Prostate gland (tissue), 2 donors: ENCODE measurements at regions not wholly inside any gene's neighbourhood (a gene's known extent, or its start where the extent isn't known, plus 50 kb on each side); places are given as distances from the start of the nearest gene placed in this dataset.

Source experiments
- DNase-seq: peaks from one replicate; pipeline ENCODE4 v3.0.0-alpha.2; 2019; ENCODE audit warnings: low spot score
- H3K27ac ChIP-seq, 2 donors: fragments of 200-600 bp; sonication (generic); 2 replicates each; pipeline ENCODE4 v1.5.1; 2017 to 2019
- H3K27me3 ChIP-seq: fragments of 200-600 bp; sonication (generic); replicated peaks from 2 replicates; pipeline ENCODE4 v1.5.1; 2019; ENCODE audit not compliant: insufficient read depth
- H3K36me3 ChIP-seq, 2 donors: fragments of 200-600 bp; sonication (generic); 1 replicate in 1 of 2; 2 replicates in 1 of 2; pipeline versions ENCODE4 v1.5.1 to v1.8.1; 2017 to 2019
- H3K4me1 ChIP-seq: fragments of 200-600 bp; sonication (generic); replicated peaks from 2 replicates; pipeline ENCODE4 v1.5.1; 2019
- H3K4me3 ChIP-seq, 2 donors: fragments of 200-600 bp; sonication (generic); 2 replicates each; pipeline ENCODE4 v1.5.1; 2017 to 2019
- H3K9me3 ChIP-seq: fragments of 200-600 bp; sonication (generic); 2 replicates; pipeline ENCODE4 v1.5.1; 2017
- POLR2A ChIP-seq: fragments of 450-650 bp; IDR thresholded peaks from one replicate; pipeline ENCODE4 v1.6.1; 2016; ENCODE audit warnings: antibody characterized with exemption, mild to moderate bottlenecking
- POLR2AphosphoS5 ChIP-seq: sonication (generic); formaldehyde crosslinking; IDR thresholded peaks from one replicate; pipeline ENCODE4 v1.6.1; 2017; ENCODE audit warnings: antibody characterized with exemption
- WGBS: methylation state at CpG from one replicate; pipeline ENCODE4 v1.1.5; 2018; 5-methylcytosine and 5-hydroxymethylcytosine counted together
- intact Hi-C: fragments of 100-400 bp; cut with DNase I; formaldehyde crosslinking; loops from one replicate; pipeline ENCODE4 v1.14.2; 2022
- TF ChIP-seq, protein P1 (sequence below), 4 experiments: fragments of 200-600 bp in 2 of 4; fragments of 450-650 bp in 2 of 4; sonication (generic) in 2 of 4; IDR thresholded peaks; 1 replicate in 3 of 4; 2 replicates in 1 of 4; pipeline ENCODE4 v1.5.1; 2016 to 2019; ENCODE audit warnings: antibody characterized with exemption in 4 of 4, mild to moderate bottlenecking in 2 of 4, moderate library complexity in 2 of 4

- Histone ChIP-seq H3K4me3 (no peak overlapping the region), H3K9me3 (no peaks in the 10 kb centered on the region), H3K27me3 (no peaks in the 10 kb centered on the region), H3K27ac (no peak overlapping the region), H3K4me1 (no peaks in the 10 kb centered on the region), H3K36me3 (no peaks in the 10 kb centered on the region)
- WGBS: 59% methylated on average over 2 of the region's 2 CpGs
- TF ChIP-seq, protein P1, sequence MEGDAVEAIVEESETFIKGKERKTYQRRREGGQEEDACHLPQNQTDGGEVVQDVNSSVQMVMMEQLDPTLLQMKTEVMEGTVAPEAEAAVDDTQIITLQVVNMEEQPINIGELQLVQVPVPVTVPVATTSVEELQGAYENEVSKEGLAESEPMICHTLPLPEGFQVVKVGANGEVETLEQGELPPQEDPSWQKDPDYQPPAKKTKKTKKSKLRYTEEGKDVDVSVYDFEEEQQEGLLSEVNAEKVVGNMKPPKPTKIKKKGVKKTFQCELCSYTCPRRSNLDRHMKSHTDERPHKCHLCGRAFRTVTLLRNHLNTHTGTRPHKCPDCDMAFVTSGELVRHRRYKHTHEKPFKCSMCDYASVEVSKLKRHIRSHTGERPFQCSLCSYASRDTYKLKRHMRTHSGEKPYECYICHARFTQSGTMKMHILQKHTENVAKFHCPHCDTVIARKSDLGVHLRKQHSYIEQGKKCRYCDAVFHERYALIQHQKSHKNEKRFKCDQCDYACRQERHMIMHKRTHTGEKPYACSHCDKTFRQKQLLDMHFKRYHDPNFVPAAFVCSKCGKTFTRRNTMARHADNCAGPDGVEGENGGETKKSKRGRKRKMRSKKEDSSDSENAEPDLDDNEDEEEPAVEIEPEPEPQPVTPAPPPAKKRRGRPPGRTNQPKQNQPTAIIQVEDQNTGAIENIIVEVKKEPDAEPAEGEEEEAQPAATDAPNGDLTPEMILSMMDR (IDR thresholded peaks at IDR 0.05): no peak
- TF ChIP-seq POLR2A: no peak
- no peak for TF ChIP-seq POLR2AphosphoS5
- DNase-seq: no peak
- intact Hi-C loops: no loop called here
Observed at GRCh38 chr7:18096087-18096486, 68.4 kb upstream of the PRPS1L1 start.

DNA sequence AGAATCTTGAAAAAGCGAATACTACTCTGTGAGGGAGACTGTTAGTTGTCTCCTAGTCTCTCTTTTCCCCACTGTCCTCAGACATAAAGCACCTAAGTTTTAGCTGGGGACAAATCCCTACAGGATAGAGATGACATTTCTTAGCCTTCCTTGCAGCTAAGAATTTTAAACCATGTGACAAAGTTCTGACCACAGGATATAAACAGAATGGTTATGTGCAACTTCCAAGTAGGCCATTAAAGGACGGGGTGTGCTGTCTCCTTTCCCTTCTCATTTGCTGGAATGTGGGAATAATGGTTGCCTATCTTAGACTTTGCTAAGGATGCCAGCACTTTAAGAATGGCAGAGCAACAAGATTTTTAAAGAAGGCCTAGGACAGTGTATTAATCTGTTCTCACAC is 74.9 kb upstream of the PRPS1L1 start:
- H3K4me3 ChIP-seq: no peak overlapping the region
- H3K27ac ChIP-seq: no peak overlapping the region
- H3K36me3 ChIP-seq: no peaks in the 10 kb centered on the region
- WGBS: 75% methylated on average over 2 of the region's 2 CpGs
- no peak for TF ChIP-seq POLR2A
- TF ChIP-seq, protein P1 (IDR thresholded peaks at IDR 0.05): no peak
- TF ChIP-seq POLR2AphosphoS5: no peak
- no peaks in the 10 kb centered on the region for H3K27me3 ChIP-seq
- H3K4me1 ChIP-seq: no peaks in the 10 kb centered on the region
- no peak for DNase-seq
- H3K9me3 ChIP-seq: no peaks in the 10 kb centered on the region
- intact Hi-C loops: no loop called here

DNA sequence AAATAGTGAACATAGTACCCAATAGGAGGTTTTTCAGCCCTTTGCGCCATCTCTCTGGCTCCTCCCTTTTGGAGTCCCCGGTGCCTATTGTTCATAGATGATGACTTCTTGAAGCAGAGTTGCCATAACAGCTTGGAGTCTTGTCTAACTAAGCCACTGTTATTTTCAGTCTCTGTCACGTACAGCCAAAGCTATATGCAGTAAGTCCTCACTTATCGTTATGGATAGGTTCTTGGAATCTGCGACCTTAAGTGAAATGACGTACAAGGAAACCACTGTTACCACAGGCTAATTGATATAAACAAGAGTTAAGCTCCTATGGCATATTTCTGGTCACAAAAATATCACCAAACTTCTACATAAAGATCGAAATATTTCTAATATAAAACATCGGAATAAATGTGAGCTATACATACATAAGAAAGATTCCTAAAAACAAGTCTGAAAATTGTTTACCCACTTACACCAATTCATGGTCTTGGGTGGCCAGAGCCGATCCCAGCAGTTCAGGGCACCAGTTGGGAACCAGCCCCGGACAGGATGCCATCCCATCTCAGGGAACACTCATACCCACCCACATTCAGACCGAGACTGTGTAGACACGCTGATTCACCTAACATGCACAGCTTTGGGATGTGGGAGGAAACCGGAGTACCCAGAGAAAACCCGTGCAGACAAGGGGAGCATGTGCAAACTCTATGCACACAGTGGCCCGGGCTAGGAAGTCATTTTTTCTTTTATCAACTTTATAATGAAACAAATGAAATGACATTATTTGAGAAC is 76.0 kb upstream of the PRPS1L1 start:
- Histone ChIP-seq H3K27ac (no peak overlapping the region), H3K4me3 (no peak overlapping the region), H3K27me3 (no peaks in the 10 kb centered on the region), H3K9me3 (no peaks in the 10 kb centered on the region), H3K4me1 (no peaks in the 10 kb centered on the region), H3K36me3 (no peaks in the 10 kb centered on the region)
- WGBS: 91% methylated on average over 15 of the region's 15 CpGs
- intact Hi-C loops: no loop called here
- no peak for DNase-seq
- TF ChIP-seq, protein P1 (IDR thresholded peaks at IDR 0.05): no peak
- TF ChIP-seq POLR2A (no peak), POLR2AphosphoS5 (no peak)

DNA sequence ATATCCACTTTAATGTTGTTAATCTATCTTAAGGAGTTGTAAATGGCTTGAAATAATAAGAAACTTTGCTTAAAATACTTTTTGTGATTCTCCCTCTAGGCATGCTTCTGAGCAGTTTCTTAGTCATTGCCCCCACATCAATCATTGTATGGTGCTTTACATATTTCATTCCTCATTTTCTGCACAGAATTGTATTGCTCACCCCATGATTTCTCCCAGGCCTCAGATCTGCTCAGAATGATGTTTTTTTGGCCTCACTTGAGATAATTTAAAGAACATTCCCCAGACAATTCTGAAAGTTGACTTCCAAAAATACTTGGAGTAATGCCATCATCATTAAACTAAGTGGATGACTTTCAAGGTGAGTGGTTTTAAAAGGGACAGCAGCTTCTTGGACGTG is 82.1 kb upstream of the PRPS1L1 start:
- H3K36me3 ChIP-seq: no peaks in the 10 kb centered on the region
- no peaks in the 10 kb centered on the region for H3K27me3 ChIP-seq
- H3K4me3 ChIP-seq: no peak overlapping the region
- DNase-seq: no peak
- no peaks in the 10 kb centered on the region for H3K9me3 ChIP-seq
- intact Hi-C loops: no loop called here
- 22% methylated on average over 1 of the region's 1 CpG for WGBS
- no peak overlapping the region for H3K27ac ChIP-seq
- H3K4me1 ChIP-seq: no peaks in the 10 kb centered on the region
- TF ChIP-seq, protein P1 (IDR thresholded peaks at IDR 0.05): no peak
- TF ChIP-seq POLR2AphosphoS5: peak; percentile 36

DNA sequence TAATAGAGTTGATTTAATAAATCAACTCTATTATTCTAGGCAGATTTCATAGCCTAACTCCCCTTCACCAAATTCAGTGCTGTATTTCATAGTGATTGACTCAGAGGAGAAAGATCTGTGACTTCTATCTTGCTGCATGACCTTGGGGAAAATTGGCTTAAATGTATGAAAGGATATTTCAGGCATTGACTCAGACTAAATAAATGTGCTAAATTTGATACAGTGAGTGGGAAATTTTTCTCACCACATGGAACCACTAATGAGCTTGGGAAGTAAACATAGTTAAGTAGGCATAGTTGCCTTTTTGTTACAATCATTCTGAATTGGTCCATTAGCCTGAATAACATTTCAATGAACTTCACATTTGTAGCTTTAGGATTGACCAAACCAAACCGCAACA is 89.0 kb upstream of the PRPS1L1 start:
- WGBS: 100% methylated on average over 1 of the region's 1 CpG
- no peak for TF ChIP-seq POLR2A
- TF ChIP-seq, protein P1 (IDR thresholded peaks at IDR 0.05): no peak
- no peak for TF ChIP-seq POLR2AphosphoS5
- H3K36me3 ChIP-seq: no peaks in the 10 kb centered on the region
- DNase-seq: no peak
- intact Hi-C loops: no loop called here
- no peak overlapping the region for H3K27ac ChIP-seq
- H3K9me3 ChIP-seq: no peaks in the 10 kb centered on the region
- H3K4me3 ChIP-seq: no peak overlapping the region
- no peaks in the 10 kb centered on the region for H3K4me1 ChIP-seq
- no peaks in the 10 kb centered on the region for H3K27me3 ChIP-seq
